GM13977 (cell line): ENCODE measurements at regions not wholly inside any gene's neighbourhood (a gene's known extent, or its start where the extent isn't known, plus 50 kb on each side); places are given as distances from the start of the nearest gene placed in this dataset.

Experiments used
- DNase-seq: peaks from one replicate; pipeline ENCODE4 v3.0.0; 2012; ENCODE audit warnings: low spot score
- CTCF ChIP-seq: IDR thresholded peaks from 2 replicates; pipeline ENCODE4 v1.5.1; 2012; ENCODE audit warnings: mild to moderate bottlenecking, control low read depth; ENCODE audit not compliant: insufficient read depth; ENCODE audit errors: extremely low read depth, missing control alignments
- in situ Hi-C: fragments of 300-500 bp; cut with MboI; formaldehyde crosslinking; loops from one replicate; pipeline ENCODE4 v1.12.0; 2022; ENCODE audit warnings: low sequenced_read_pairs, low pct_unique_long_range_greater_than_20kb, mixed read lengths, inconsistent platforms; ENCODE audit not compliant: unreplicated experiment

GRCh38 chr9:4921449-4921848 is 63.6 kb upstream of the JAK2 start:
- TF ChIP-seq CTCF: no peak
- in situ Hi-C loops: no loop called here
- DNase-seq: no peak

GRCh38 chr9:4922101-4922500 is 63.0 kb upstream of the JAK2 start:
- TF ChIP-seq CTCF: no peak
- in situ Hi-C loops: no loop called here
- DNase-seq: no peak

GRCh38 chr9:4922730-4923129 is 62.3 kb upstream of the JAK2 start:
- no peak for DNase-seq
- in situ Hi-C loops: no loop called here
- TF ChIP-seq CTCF: no peak

- TF ChIP-seq CTCF: no peak
- DNase-seq: no peak
- in situ Hi-C loops: no loop called here
Measured at GRCh38 chr9:4923141-4923540, 61.9 kb upstream of the JAK2 start.

GRCh38 chr9:4923580-4924544 is 61.2 kb upstream of the JAK2 start:
- DNase-seq: peak; percentile 60
- TF ChIP-seq CTCF: peak; percentile 56
- in situ Hi-C loops: no loop called here

GRCh38 chr9:4926239-4926638 is 58.8 kb upstream of the JAK2 start:
- in situ Hi-C loops: no loop called here
- TF ChIP-seq CTCF: no peak
- DNase-seq: no peak
